A549 (cell line): ENCODE measurements at regions not wholly inside any gene's neighbourhood (a gene's known extent, or its start where the extent isn't known, plus 50 kb on each side); places are given as distances from the start of the nearest gene placed in this dataset.

Experiments used
- ATAC-seq, 2 experiments: fragments of 200-7000 bp in 1 of 2; fragments of >200 bp in 1 of 2; cut with Nextera tagmentation in 1 of 2; cut with Tn5 transposase in 1 of 2; 3 replicates each; pipeline versions ENCODE4 v1.8.0 to v1.9.1; 2018 to 2020; ENCODE audit warnings: mild to moderate bottlenecking in 1 of 2, moderate library complexity in 1 of 2
- CTCF ChIA-PET: fragments of 300-600 bp; sonication (Branson Sonifier 250); formaldehyde crosslinking; extraction: SDS; loops from one replicate; lab custom pipeline; 2021; ENCODE audit warnings: antibody characterized with exemption, inconsistent platforms; lab: Yijun Ruan, JAX
- POLR2A ChIA-PET: fragments of 350-600 bp; formaldehyde crosslinking; extraction: SDS; loops from one replicate; lab custom pipeline; 2021; ENCODE audit warnings: antibody characterized with exemption, inconsistent platforms; lab: Yijun Ruan, JAX
- DNase-seq, 2 experiments: peaks; one replicate each; pipeline versions ENCODE4 v3.0.0 to v3.0.0-alpha.2; 2011 to 2016; ENCODE audit warnings: low read depth in 1 of 2, low spot score in 1 of 2
- FAIRE-seq: peaks from 2 replicates; lab custom pipeline; 2011; peaks lifted over from hg19 to GRCh38; lab: Jason Lieb, UNC
- H3K27ac ChIP-seq, 2 experiments: fragments of >200 bp; sonication (Bioruptor Twin); formaldehyde crosslinking; 3 replicates each; pipeline ENCODE4 v1.5.1; 2016 to 2017
- H3K4me1 ChIP-seq: fragments of >200 bp; sonication (Bioruptor Twin); formaldehyde crosslinking; 3 replicates; pipeline ENCODE4 v1.6.1; 2016
- H3K4me2 ChIP-seq: fragments of >200 bp; sonication (Bioruptor Twin); formaldehyde crosslinking; 3 replicates; pipeline ENCODE4 v1.6.1; 2016
- H3K4me3 ChIP-seq: fragments of >200 bp; sonication (Bioruptor Twin); formaldehyde crosslinking; 3 replicates; pipeline ENCODE4 v1.5.1; 2016
- H3K9me3 ChIP-seq: fragments of >200 bp; sonication (Bioruptor Twin); formaldehyde crosslinking; 3 replicates; pipeline ENCODE4 v1.6.1; 2016
- ATOH8 ChIP-seq: fragments of 250-450 bp; sonication (Bioruptor Pico); IDR thresholded peaks from 2 replicates; pipeline ENCODE4 v1.5.0; 2020; ENCODE audit warnings: low read depth, mild to moderate bottlenecking, moderate library complexity
- BCL3 ChIP-seq: fragments of >200 bp; sonication (Bioruptor Twin); formaldehyde crosslinking; IDR thresholded peaks from 3 replicates; pipeline ENCODE4 v1.6.1; 2016
- BHLHE40 ChIP-seq: IDR thresholded peaks from 2 replicates; pipeline ENCODE4 v1.6.1; 2012; ENCODE audit warnings: low read depth, low read length, inconsistent platforms
- CBX2 ChIP-seq: fragments of 200-600 bp; sonication (generic); IDR thresholded peaks from 2 replicates; pipeline ENCODE4 v1.6.1; 2016; ENCODE audit warnings: low read depth, mild to moderate bottlenecking, borderline replicate concordance
- CBX8 ChIP-seq: fragments of 200-600 bp; sonication (generic); IDR thresholded peaks from 2 replicates; pipeline ENCODE4 v1.6.1; 2016
- CEBPB ChIP-seq, 2 experiments: fragments of >200 bp in 1 of 2; sonication (Bioruptor Twin) in 1 of 2; formaldehyde crosslinking in 1 of 2; IDR thresholded peaks; 2 replicates each; pipeline ENCODE4 v1.6.1; 2012 to 2016
- EHF ChIP-seq: fragments of 250-450 bp; sonication (Bioruptor Pico); IDR thresholded peaks from 2 replicates; pipeline ENCODE4 v1.5.0; 2020; ENCODE audit warnings: mild to moderate bottlenecking
- EHMT2 ChIP-seq: fragments of 200-600 bp; sonication (generic); IDR thresholded peaks from 2 replicates; pipeline ENCODE4 v1.6.1; 2016; ENCODE audit warnings: antibody characterized with exemption, low read depth, mild to moderate bottlenecking, moderate library complexity
- EP300 ChIP-seq, 2 experiments: fragments of >200 bp; sonication (Bioruptor Twin); formaldehyde crosslinking; IDR thresholded peaks; 2 replicates in 1 of 2; 3 replicates in 1 of 2; pipeline ENCODE4 v1.6.1; 2016 to 2017
- ESRRA ChIP-seq: fragments of 150-350 bp; IDR thresholded peaks from 2 replicates; pipeline ENCODE4 v1.6.1; 2014; ENCODE audit warnings: mild to moderate bottlenecking, low read length, borderline replicate concordance
- FOSL2 ChIP-seq, 2 experiments: fragments of 450-650 bp in 1 of 2; fragments of >200 bp in 1 of 2; sonication (Bioruptor Twin) in 1 of 2; formaldehyde crosslinking; IDR thresholded peaks; 2 replicates each; pipeline versions ENCODE4 v1.5.0 to v1.6.1; 2016 to 2020; ENCODE audit warnings: mild to moderate bottlenecking in 1 of 2, moderate library complexity in 1 of 2
- GATA3 ChIP-seq: IDR thresholded peaks from 2 replicates; pipeline ENCODE4 v1.6.1; 2012; ENCODE audit warnings: borderline replicate concordance
- HDAC2 ChIP-seq: fragments of 200-600 bp; sonication (generic); IDR thresholded peaks from 2 replicates; pipeline ENCODE4 v1.6.1; 2016
- HES2 ChIP-seq: fragments of >200 bp; sonication (Bioruptor Twin); formaldehyde crosslinking; IDR thresholded peaks from 2 replicates; pipeline ENCODE4 v1.6.1; 2016
- HEYL ChIP-seq: fragments of 250-450 bp; sonication (Bioruptor Pico); IDR thresholded peaks from 2 replicates; pipeline ENCODE4 v1.8.0; 2021; ENCODE audit warnings: mild to moderate bottlenecking, moderate library complexity
- HMGXB4 ChIP-seq: fragments of 250-450 bp; sonication (Bioruptor Pico); IDR thresholded peaks from 2 replicates; pipeline ENCODE4 v1.5.0; 2021; ENCODE audit warnings: mild to moderate bottlenecking, moderate library complexity, borderline replicate concordance
- HOXA7 ChIP-seq: fragments of 250-450 bp; sonication (Bioruptor Pico); IDR thresholded peaks from 2 replicates; pipeline ENCODE4 v1.5.0; 2020; ENCODE audit warnings: mild to moderate bottlenecking, moderate library complexity
- HOXB13 ChIP-seq: fragments of 250-450 bp; sonication (Bioruptor Pico); IDR thresholded peaks from 2 replicates; pipeline ENCODE4 v1.5.0; 2020; ENCODE audit warnings: low read depth, mild to moderate bottlenecking, moderate library complexity
- JUN ChIP-seq, 2 experiments: fragments of >200 bp; sonication (Bioruptor Twin); formaldehyde crosslinking; IDR thresholded peaks; 2 replicates in 1 of 2; 3 replicates in 1 of 2; pipeline ENCODE4 v1.6.1; 2016 to 2017
- JUNB ChIP-seq: fragments of >200 bp; sonication (Bioruptor Twin); formaldehyde crosslinking; IDR thresholded peaks from 2 replicates; pipeline ENCODE4 v1.6.1; 2016
- KDM1A ChIP-seq: fragments of 200-600 bp; sonication (generic); IDR thresholded peaks from 2 replicates; pipeline ENCODE4 v1.6.1; 2016; ENCODE audit warnings: low read depth, mild to moderate bottlenecking
- MAFK ChIP-seq: fragments of 450-650 bp; IDR thresholded peaks from 2 replicates; pipeline ENCODE4 v1.6.1; 2014; ENCODE audit not compliant: partially characterized antibody
- MAZ ChIP-seq: fragments of 150-350 bp; IDR thresholded peaks from 2 replicates; pipeline ENCODE4 v1.6.1; 2014; ENCODE audit warnings: antibody characterized with exemption, low read depth, low read length, borderline replicate concordance
- MYC ChIP-seq: IDR thresholded peaks from 2 replicates; pipeline ENCODE4 v1.6.1; 2012; ENCODE audit warnings: mild to moderate bottlenecking, inconsistent platforms, low read length, improper control_type of control experiment, borderline replicate concordance
- NFE2L2 ChIP-seq: fragments of 150-350 bp; conservative IDR thresholded peaks from 2 replicates; pipeline ENCODE4 v1.6.1; 2014; ENCODE audit warnings: low read length
- PHF8 ChIP-seq: fragments of 200-600 bp; sonication (generic); IDR thresholded peaks from 2 replicates; pipeline ENCODE4 v1.6.1; 2016; ENCODE audit warnings: low read depth, mild to moderate bottlenecking, antibody characterized with exemption, moderate library complexity, borderline replicate concordance
- POLR2AphosphoS2 ChIP-seq: conservative IDR thresholded peaks from 2 replicates; pipeline ENCODE4 v1.6.1; 2012; ENCODE audit warnings: low read length, improper control_type of control experiment, inconsistent platforms
- RAD21 ChIP-seq, 2 experiments: fragments of >200 bp in 1 of 2; sonication (Bioruptor Twin) in 1 of 2; formaldehyde crosslinking in 1 of 2; IDR thresholded peaks in 1 of 2; conservative IDR thresholded peaks in 1 of 2; 2 replicates in 1 of 2; 3 replicates in 1 of 2; pipeline ENCODE4 v1.6.1; 2012 to 2018; ENCODE audit warnings: inconsistent platforms in 1 of 2
- REST ChIP-seq: fragments of 200-600 bp; sonication (generic); IDR thresholded peaks from 2 replicates; pipeline ENCODE4 v1.6.1; 2016; ENCODE audit warnings: antibody characterized with exemption, mild to moderate bottlenecking, moderate library complexity
- RFX5 ChIP-seq: fragments of 450-650 bp; IDR thresholded peaks from 2 replicates; pipeline ENCODE4 v1.7.1; 2014; ENCODE audit warnings: antibody characterized with exemption, mild to moderate bottlenecking, moderate library complexity
- SMC3 ChIP-seq: fragments of >200 bp; sonication (Bioruptor Twin); formaldehyde crosslinking; IDR thresholded peaks from 3 replicates; pipeline ENCODE4 v1.6.1; 2018; ENCODE audit warnings: inconsistent platforms
- TFCP2L1 ChIP-seq: fragments of 250-450 bp; sonication (Bioruptor Pico); IDR thresholded peaks from 2 replicates; pipeline ENCODE4 v1.5.0; 2021; ENCODE audit warnings: mild to moderate bottlenecking
- WGBS: methylation state at CpG from one replicate; pipeline ENCODE4 v1.1.6; 2017; ENCODE audit errors: missing lambda C conversion rate; 5-methylcytosine and 5-hydroxymethylcytosine counted together

- FAIRE-seq: no peak
- peak in 1 of 2 experiments; percentile 72 for DNase-seq
Measured at GRCh38 chr1:199794105-199794863, 233.2 kb upstream of the NR5A2 start.

GRCh38 chr1:199799116-199799515, 228.4 kb upstream of the NR5A2 start:
- ATAC-seq: no peak
- DNase-seq: no peak
- POLR2A ChIA-PET: no interaction called here
- Histone ChIP-seq H3K27ac (no peak overlapping the region), H3K9me3 (no peaks in the 10 kb centered on the region), H3K4me2 (no peak overlapping the region), H3K4me1 (peaks cover 10% of the 10 kb centered on the region; the same call in 2 of the 3 replicates), H3K4me3 (no peak overlapping the region)
- FAIRE-seq: no peak
- 89% methylated on average over 8 of the region's 8 CpGs for WGBS
- CTCF ChIA-PET: no interaction called here
- TF ChIP-seq PHF8 (no peak), HDAC2 (no peak), HOXB13 (no peak), REST (no peak), HES2 (no peak), CBX8 (no peak), HEYL (CRISPR knock-in tag) (no peak), ATOH8 (CRISPR knock-in tag) (no peak), CBX2 (no peak), RFX5 (no peak), HMGXB4 (no peak), CEBPB (IDR thresholded peaks at IDR 0.05) (no peak), EHF (CRISPR knock-in tag) (no peak), HOXA7 (CRISPR knock-in tag) (no peak), NFE2L2 (no peak), JUN (IDR thresholded peaks at IDR 0.05) (no peak), ESRRA (no peak), MYC (no peak)

More at GRCh38 chr1:199794105-199794863, 233.2 kb upstream of the NR5A2 start:
- peak overlapping the region; percentile 44 for H3K4me2 ChIP-seq
- TF ChIP-seq EP300 (IDR thresholded peaks at IDR 0.05) (peak; percentile 57 to 61; a peak in 3 of 5 replicates), SMC3 (peak; percentile 13; the same call in 1 of the 3 replicates), TFCP2L1 (no peak), BCL3 (peak; percentile 36; the same call in 1 of the 3 replicates), KDM1A (no peak), EHF (CRISPR knock-in tag) (no peak), MAFK (no peak), CEBPB (IDR thresholded peaks at IDR 0.05) (peak; percentile 82 to 88), HEYL (CRISPR knock-in tag) (no peak), RAD21 (conservative IDR thresholded peaks at IDR 0.05 in 1 of 2, IDR thresholded peaks at IDR 0.05 in 1 of 2) (peak in 1 of 2 experiments; percentile 43; a peak in 2 of 5 replicates), JUN (IDR thresholded peaks at IDR 0.05) (0 out of 5 replicates have a peak, but pooled peaks have one; percentile 33 to 36), JUNB (peak; percentile 67), GATA3 (peak; percentile 37; the same call in 1 of the 2 replicates), FOSL2 (IDR thresholded peaks at IDR 0.05) (0 out of 2 replicates have a peak, but pooled peaks have one; percentile 7), FOSL2 (CRISPR knock-in tag; IDR thresholded peaks at IDR 0.05) (peak; percentile 55; the same call in 1 of the 2 replicates), EHMT2 (no peak), MAZ (no peak), BHLHE40 (no peak), POLR2AphosphoS2 (no peak), HES2 (peak; percentile 78)
- TF ChIP-seq, all 56 proteins: peak for 10
- WGBS: 49% methylated on average over 9 of the region's 9 CpGs
- ChIA-PET CTCF (interaction anchor here (1.1 to 1.7 kb wide), 4 partner anchors 9 to 109 kb away, joined by 3 to 7 read pairs (median 4); no protein-coding TSS in a partner anchor), POLR2A (no interaction called here)
- H3K4me1 ChIP-seq: peaks cover 20% of the 10 kb centered on the region
- no peak overlapping the region for H3K4me3 ChIP-seq
- ATAC-seq: peak; percentile 46 to 68; a peak in 5 of 6 replicates
- no peaks in the 10 kb centered on the region for H3K9me3 ChIP-seq
- H3K27ac ChIP-seq: peak overlapping the region; percentile 64 to 85
